Cortex of kidney (tissue), 1 donor: ENCODE measurements at regions not wholly inside any gene's neighbourhood (a gene's known extent, or its start where the extent isn't known, plus 50 kb on each side); places are given as distances from the start of the nearest gene placed in this dataset.

Source experiments
- DNase-seq: peaks from one replicate; lab custom pipeline; 2025; lab: John Stamatoyannopoulos, UW

- DNase-seq = no peak
Observed at GRCh38 chr12:128138125-128138524, 128.8 kb upstream of the TMEM132C start.

- no peak for DNase-seq
Observed at GRCh38 chr12:128140551-128140950, 126.4 kb upstream of the TMEM132C start.

- no peak for DNase-seq
Observed at GRCh38 chr12:128150961-128151360, 116.0 kb upstream of the TMEM132C start.

- DNase-seq = no peak
Observed at GRCh38 chr12:128155571-128155970, 111.4 kb upstream of the TMEM132C start.

- DNase-seq = no peak
Observed at GRCh38 chr12:128163086-128163485, 103.9 kb upstream of the TMEM132C start.

GRCh38 chr12:128164533-128164932 lies 102.4 kb upstream of the TMEM132C start:
- no peak for DNase-seq

GRCh38 chr12:128165387-128165786 lies 101.6 kb upstream of the TMEM132C start:
- DNase-seq = no peak

GRCh38 chr12:128168273-128168672 lies 98.7 kb upstream of the TMEM132C start:
- no peak for DNase-seq

GRCh38 chr12:128170181-128170580 lies 96.8 kb upstream of the TMEM132C start:
- DNase-seq = no peak

- DNase-seq = no peak
Observed at GRCh38 chr12:128178565-128178964, 88.4 kb upstream of the TMEM132C start.

GRCh38 chr12:128178966-128179365 lies 88.0 kb upstream of the TMEM132C start:
- no peak for DNase-seq

GRCh38 chr12:128180166-128180565 lies 86.8 kb upstream of the TMEM132C start:
- no peak for DNase-seq

- no peak for DNase-seq
Observed at GRCh38 chr12:128190052-128190451, 76.9 kb upstream of the TMEM132C start.

GRCh38 chr12:128190614-128191013 lies 76.4 kb upstream of the TMEM132C start:
- no peak for DNase-seq

- DNase-seq = no peak
Observed at GRCh38 chr12:128191380-128191779, 75.6 kb upstream of the TMEM132C start.

GRCh38 chr12:128204711-128205110 lies 62.3 kb upstream of the TMEM132C start:
- no peak for DNase-seq

GRCh38 chr12:128205145-128205544 lies 61.8 kb upstream of the TMEM132C start:
- DNase-seq = no peak

- DNase-seq = no peak
Observed at GRCh38 chr12:128205758-128206157, 61.2 kb upstream of the TMEM132C start.
